GM21447 (cell line): ENCODE measurements at regions not wholly inside any gene's neighbourhood (a gene's known extent, or its start where the extent isn't known, plus 50 kb on each side); places are given as distances from the start of the nearest gene placed in this dataset.
"Not testable (repeated sequence)": the region's sequence is repeated elsewhere in the genome, so short reads cannot be mapped to it uniquely, and the experiment has no call there.

Experiments
- ATAC-seq: cut with Tn5 transposase; IDR thresholded peaks from one replicate; pipeline ENCODE4 v1.9.1; 2021; ENCODE audit not compliant: unreplicated experiment

- peak; percentile 54 for ATAC-seq
Observed at GRCh38 chr3:124650798-124651197, 79.5 kb upstream of the UMPS start.

- ATAC-seq, result not testable (repeated sequence)
Observed at GRCh38 chr3:124651416-124651815, 78.8 kb upstream of the UMPS start.

GRCh38 chr3:124652009-124652408 is 78.2 kb upstream of the UMPS start:
- no peak for ATAC-seq

GRCh38 chr3:124653071-124653796 is 77.0 kb upstream of the UMPS start:
- no peak for ATAC-seq

- no peak for ATAC-seq
Observed at GRCh38 chr3:124653797-124654469, 76.3 kb upstream of the UMPS start.

- ATAC-seq, result no peak
Observed at GRCh38 chr3:124654470-124654845, 75.8 kb upstream of the UMPS start.

- ATAC-seq, result no peak
Observed at GRCh38 chr3:124656531-124656930, 73.7 kb upstream of the UMPS start.

DNA sequence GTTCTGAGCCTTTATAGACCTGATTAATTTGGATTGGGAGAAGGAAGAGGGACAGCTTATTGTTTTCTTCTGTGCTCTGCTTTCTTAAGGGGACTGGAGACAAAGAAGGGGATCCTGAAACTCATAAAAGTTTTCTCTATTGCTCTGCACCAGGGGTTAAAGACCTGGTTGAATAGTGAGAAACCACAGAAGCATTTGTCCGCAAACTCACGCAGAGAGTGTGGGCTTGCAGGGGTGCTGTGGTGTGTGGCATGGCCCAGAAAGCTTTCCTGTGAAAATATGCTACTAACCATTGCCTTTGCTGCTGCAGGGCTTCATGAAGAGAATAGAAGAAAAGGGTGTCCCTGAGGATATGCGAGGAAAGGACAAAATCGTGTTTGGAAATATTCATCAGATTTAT is 73.1 kb upstream of the UMPS start:
- ATAC-seq, result no peak

DNA sequence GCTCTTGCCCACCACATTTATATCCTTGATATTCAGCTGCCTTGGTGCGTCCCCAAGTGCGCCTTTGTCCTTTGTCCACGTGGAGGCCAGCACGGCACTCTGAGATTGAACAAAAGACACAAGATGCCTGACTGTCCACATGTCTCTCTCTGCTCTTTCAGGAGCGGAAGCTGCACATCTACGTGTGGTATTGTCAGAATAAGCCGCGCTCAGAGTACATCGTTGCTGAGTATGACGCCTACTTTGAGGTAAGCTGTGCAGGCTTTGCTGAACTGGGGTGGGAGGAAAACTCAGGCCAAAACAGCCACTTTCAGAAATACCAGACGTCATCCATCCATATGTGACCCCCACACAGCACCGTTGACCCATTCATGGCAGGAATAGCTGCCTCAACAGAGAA is 72.0 kb upstream of the UMPS start:
- ATAC-seq, result no peak

DNA sequence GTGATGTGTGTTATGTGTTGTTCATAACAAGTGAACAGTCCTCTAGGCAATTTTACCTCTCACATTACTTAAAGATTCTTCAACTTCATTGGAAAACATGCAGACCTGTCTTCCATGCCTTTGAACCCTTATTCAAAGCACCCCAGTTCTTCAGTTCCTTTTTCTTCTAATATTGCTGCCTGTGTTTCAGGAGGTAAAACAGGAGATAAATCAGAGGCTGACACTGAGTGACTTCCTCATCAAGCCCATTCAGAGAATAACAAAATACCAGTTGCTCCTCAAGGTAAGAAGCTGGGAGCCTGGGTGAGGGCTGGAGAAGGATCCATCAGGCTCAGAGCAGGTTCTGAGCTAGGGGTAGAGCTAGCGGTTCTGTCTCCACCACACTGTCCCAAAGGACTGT is 71.1 kb upstream of the UMPS start:
- ATAC-seq, result no peak

- no peak for ATAC-seq
Observed at GRCh38 chr3:124660599-124660998, 69.7 kb upstream of the UMPS start.

- ATAC-seq, result no peak
Observed at GRCh38 chr3:124663690-124664089, 66.6 kb upstream of the UMPS start.

DNA sequence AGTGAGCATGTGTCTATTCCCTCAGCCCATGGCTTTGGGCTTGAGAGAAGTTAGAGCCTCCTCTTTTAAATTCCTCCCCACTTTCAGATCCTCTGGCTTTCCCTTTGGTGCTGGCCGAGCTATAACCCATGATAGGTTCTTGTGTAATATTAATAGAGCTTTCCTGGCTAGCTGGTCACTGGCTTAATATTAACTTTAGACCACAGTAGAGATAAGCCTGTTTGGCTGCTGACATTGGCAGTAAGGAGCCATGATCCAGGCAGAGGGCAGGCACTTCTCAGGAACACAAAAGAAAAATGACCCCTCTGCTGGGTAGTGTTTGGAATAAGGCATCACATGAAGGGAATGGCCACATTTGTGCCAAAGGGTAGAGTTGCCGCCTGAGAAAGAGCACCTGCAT is 65.4 kb upstream of the UMPS start:
- no peak for ATAC-seq

DNA sequence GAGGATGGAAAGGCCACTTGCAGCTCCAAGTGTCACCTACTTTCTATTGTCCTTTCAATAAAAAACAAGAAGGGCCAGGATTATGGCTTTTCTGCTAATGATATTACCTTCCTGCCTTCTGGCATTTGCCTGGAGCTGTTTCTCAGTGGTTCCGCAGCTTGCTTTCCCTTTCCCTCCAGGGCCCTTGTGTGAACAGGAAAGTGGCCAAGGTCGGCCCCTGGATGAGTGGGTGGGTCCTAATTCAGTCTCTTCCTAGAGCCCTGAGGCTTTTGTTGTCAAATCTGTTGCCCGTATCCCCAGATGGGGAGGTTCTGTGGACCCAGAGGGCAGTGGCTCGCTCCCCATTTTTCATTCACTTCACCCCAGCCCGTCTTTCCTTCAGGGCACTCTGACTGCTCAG is 64.2 kb upstream of the UMPS start:
- ATAC-seq, result no peak

- ATAC-seq, result no peak
Observed at GRCh38 chr3:124669470-124669869, 60.8 kb upstream of the UMPS start.

DNA sequence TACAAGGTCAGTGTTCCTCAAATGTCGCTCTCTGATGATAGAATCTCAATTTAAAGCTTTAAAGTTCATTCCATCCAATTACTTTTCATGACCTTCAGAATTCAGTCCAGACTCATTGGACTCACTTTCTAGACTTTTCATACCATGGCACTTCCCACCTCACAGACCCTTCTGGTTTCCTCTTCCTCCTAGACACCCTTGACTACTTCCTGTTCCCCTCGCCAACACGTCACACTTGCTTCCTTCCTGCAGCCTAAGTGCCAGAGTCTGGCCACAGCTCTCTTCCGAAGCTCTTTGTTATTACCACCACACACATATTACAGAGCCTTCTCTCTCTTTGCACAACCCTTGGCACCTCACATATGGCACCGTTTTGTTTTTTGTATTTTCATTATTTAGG is 59.1 kb upstream of the UMPS start:
- no peak for ATAC-seq

- no peak for ATAC-seq
Observed at GRCh38 chr3:124674336-124674735, 55.9 kb upstream of the UMPS start.

DNA sequence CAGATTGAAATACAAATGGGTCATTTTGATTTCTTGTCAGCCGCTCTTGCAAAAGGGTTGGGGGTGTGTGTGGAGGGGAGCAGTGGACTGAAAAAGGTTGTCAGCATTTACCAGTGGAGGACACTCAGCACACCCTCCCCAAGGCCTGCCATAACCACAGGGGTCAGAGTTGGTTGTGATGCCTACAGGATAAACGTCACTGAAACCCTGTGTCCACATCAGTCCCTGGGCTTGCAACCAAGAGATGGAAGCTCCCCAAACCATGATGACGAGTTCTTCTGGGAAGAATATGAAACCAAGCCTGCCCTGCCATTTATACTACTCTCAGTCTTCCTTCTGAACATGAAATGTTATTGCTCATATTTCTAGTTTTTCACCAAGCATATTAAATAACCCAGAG is 54.0 kb upstream of the UMPS start:
- no peak for ATAC-seq

GRCh38 chr3:124679048-124679638 is 51.1 kb upstream of the UMPS start:
- no peak for ATAC-seq
